Right ventricle myocardium inferior (tissue), 1 donor: ENCODE measurements at regions not wholly inside any gene's neighbourhood (a gene's known extent, or its start where the extent isn't known, plus 50 kb on each side); places are given as distances from the start of the nearest gene placed in this dataset.
"Not testable (repeated sequence)": the region's sequence is repeated elsewhere in the genome, so short reads cannot be mapped to it uniquely, and the experiment has no call there.

Source experiments
- ATAC-seq: fragments of 200-7000 bp; cut with Tn5 transposase; one replicate; pipeline ENCODE4 v1.9.1; 2020; ENCODE audit warnings: mild to moderate bottlenecking, moderate library complexity
- DNase-seq: peaks from one replicate; pipeline ENCODE4 v3.0.0; 2021; ENCODE audit errors: missing footprints
- intact Hi-C: fragments of 100-400 bp; cut with DNase I; formaldehyde crosslinking; loops from one replicate; pipeline ENCODE4 v1.11.0; 2022
- donor health status: DM: no; HTN: yes; CAD: no; lungs with severe emphysema.

GRCh38 chr13:82963226-82964099 is 918.8 kb downstream of the SLITRK1 start:
- ATAC-seq (no peak), DNase-seq (no peak)
- intact Hi-C loops, result no loop called here

GRCh38 chr13:82962397-82962796 is 919.9 kb downstream of the SLITRK1 start:
- intact Hi-C loops, result no loop called here
- DNase-seq (no peak), ATAC-seq (no peak)

GRCh38 chr13:82961757-82962156 is 920.5 kb downstream of the SLITRK1 start:
- intact Hi-C loops, result no loop called here
- no peak for DNase-seq
- ATAC-seq, result no peak

GRCh38 chr13:82952336-82952735 is 929.9 kb downstream of the SLITRK1 start:
- ATAC-seq, intact Hi-C loops, DNase-seq: not testable (repeated sequence)

- ATAC-seq, result no peak
- intact Hi-C loops, result no loop called here
- no peak for DNase-seq
Observed at GRCh38 chr13:82947683-82948082, 934.6 kb downstream of the SLITRK1 start.

- no peak for DNase-seq
- intact Hi-C loops, result no loop called here
- no peak for ATAC-seq
Observed at GRCh38 chr13:82947191-82947621, 935.1 kb downstream of the SLITRK1 start.

- intact Hi-C loops, result no loop called here
- peak; percentile 28 for DNase-seq
- no peak for ATAC-seq
Observed at GRCh38 chr13:82938644-82939043, 943.6 kb downstream of the SLITRK1 start.

- DNase-seq (no peak), ATAC-seq (no peak)
Observed at GRCh38 chr13:82934000-82934399, 948.3 kb downstream of the SLITRK1 start.

GRCh38 chr13:82925114-82925513 is 957.2 kb downstream of the SLITRK1 start:
- intact Hi-C loops, result no loop called here
- DNase-seq, result no peak
- no peak for ATAC-seq

More at GRCh38 chr13:82934000-82934399, 948.3 kb downstream of the SLITRK1 start:
- intact Hi-C loops, result no loop called here

- DNase-seq (no peak), ATAC-seq (no peak)
- intact Hi-C loops, result no loop called here
Observed at GRCh38 chr13:82917984-82918383, 964.3 kb downstream of the SLITRK1 start.

GRCh38 chr13:82912564-82912963 is 969.7 kb downstream of the SLITRK1 start:
- intact Hi-C loops, result no loop called here
- DNase-seq (no peak), ATAC-seq (no peak)

- intact Hi-C loops, result no loop called here
- ATAC-seq, result no peak
- DNase-seq, result no peak
Observed at GRCh38 chr13:82905071-82905470, 977.2 kb downstream of the SLITRK1 start.

GRCh38 chr13:82900453-82900852 is 981.8 kb downstream of the SLITRK1 start:
- intact Hi-C loops, result no loop called here
- DNase-seq, result no peak
- no peak for ATAC-seq

GRCh38 chr13:82898586-82898985 is 983.7 kb downstream of the SLITRK1 start:
- DNase-seq, result no peak
- intact Hi-C loops, result no loop called here
- ATAC-seq, result no peak

- intact Hi-C loops, result no loop called here
- no peak for DNase-seq
- ATAC-seq, result no peak
Observed at GRCh38 chr13:82879921-82880320, 1002.4 kb downstream of the SLITRK1 start.

- ATAC-seq (no peak), DNase-seq (no peak)
- intact Hi-C loops, result no loop called here
Observed at GRCh38 chr13:82878536-82878935, 1003.7 kb downstream of the SLITRK1 start.

GRCh38 chr13:82867284-82867683 is 1015.0 kb downstream of the SLITRK1 start:
- intact Hi-C loops, result no loop called here
- DNase-seq (no peak), ATAC-seq (no peak)

- intact Hi-C loops, result no loop called here
- DNase-seq (no peak), ATAC-seq (no peak)
Observed at GRCh38 chr13:82850644-82851043, 1031.6 kb downstream of the SLITRK1 start.

- DNase-seq (no peak), ATAC-seq (no peak)
- intact Hi-C loops, result no loop called here
Observed at GRCh38 chr13:82848766-82849165, 1033.5 kb downstream of the SLITRK1 start.

- intact Hi-C loops, result no loop called here
- DNase-seq (no peak), ATAC-seq (no peak)
Observed at GRCh38 chr13:82847595-82847994, 1034.7 kb downstream of the SLITRK1 start.

GRCh38 chr13:82833923-82834322 is 1048.4 kb downstream of the SLITRK1 start:
- no peak for ATAC-seq
- no peak for DNase-seq
- intact Hi-C loops, result no loop called here
